GM19351 (cell line): ENCODE measurements at regions not wholly inside any gene's neighbourhood (a gene's known extent, or its start where the extent isn't known, plus 50 kb on each side); places are given as distances from the start of the nearest gene placed in this dataset.

ENCODE experiments used
- ATAC-seq: cut with Tn5 transposase; IDR thresholded peaks from one replicate; pipeline ENCODE4 v1.9.1; 2021; ENCODE audit warnings: mild to moderate bottlenecking, moderate library complexity; ENCODE audit not compliant: unreplicated experiment

- ATAC-seq = no peak
These were observed 51.3 kb upstream of the PTPN3 start for GRCh38 chr9:109549386-109549785.

GRCh38 chr9:109551651-109552050 lies 53.5 kb upstream of the PTPN3 start:
- ATAC-seq = no peak

GRCh38 chr9:109555215-109555614 lies 57.1 kb upstream of the PTPN3 start:
- ATAC-seq = no peak

- ATAC-seq = no peak
These were observed 58.0 kb upstream of the PTPN3 start for GRCh38 chr9:109556061-109556460.

- no peak for ATAC-seq
These were observed 58.7 kb upstream of the PTPN3 start for GRCh38 chr9:109556786-109557185.

GRCh38 chr9:109557481-109557880 lies 59.4 kb upstream of the PTPN3 start:
- ATAC-seq = no peak

- ATAC-seq = no peak
These were observed 60.6 kb upstream of the PTPN3 start for GRCh38 chr9:109558718-109559151.

- no peak for ATAC-seq
These were observed 62.5 kb upstream of the PTPN3 start for GRCh38 chr9:109560470-109561132.

- ATAC-seq = no peak
These were observed 63.0 kb upstream of the PTPN3 start for GRCh38 chr9:109561137-109561536.

- no peak for ATAC-seq
These were observed 70.0 kb upstream of the PTPN3 start for GRCh38 chr9:109568089-109568488.

- no peak for ATAC-seq
These were observed 70.6 kb upstream of the PTPN3 start for GRCh38 chr9:109568568-109569210.

GRCh38 chr9:109574061-109574882 lies 76.2 kb upstream of the PTPN3 start:
- no peak for ATAC-seq

GRCh38 chr9:109576762-109577161 lies 78.7 kb upstream of the PTPN3 start:
- ATAC-seq = no peak

- ATAC-seq = no peak
These were observed 81.3 kb upstream of the PTPN3 start for GRCh38 chr9:109579191-109579948.

GRCh38 chr9:109582386-109582785 lies 84.3 kb upstream of the PTPN3 start:
- no peak for ATAC-seq

- ATAC-seq = no peak
These were observed 86.1 kb upstream of the PTPN3 start for GRCh38 chr9:109584205-109584604.

- ATAC-seq = no peak
These were observed 87.7 kb upstream of the PTPN3 start for GRCh38 chr9:109585796-109586195.

- ATAC-seq = no peak
These were observed 88.9 kb upstream of the PTPN3 start for GRCh38 chr9:109586993-109587392.

GRCh38 chr9:109588415-109588814 lies 90.3 kb upstream of the PTPN3 start:
- ATAC-seq = no peak

GRCh38 chr9:109590966-109591365 lies 92.9 kb upstream of the PTPN3 start:
- no peak for ATAC-seq

- ATAC-seq = no peak
These were observed 93.6 kb upstream of the PTPN3 start for GRCh38 chr9:109591691-109592090.
